Dedifferentiated amniotic fluid mesenchymal stem cell (primary cell): ENCODE measurements at regions not wholly inside any gene's neighbourhood (a gene's known extent, or its start where the extent isn't known, plus 50 kb on each side); places are given as distances from the start of the nearest gene placed in this dataset.

Source experiments
- DNase-seq: peaks from one replicate; pipeline ENCODE4 v3.0.0-alpha.2; 2016; ENCODE audit errors: extremely low spot score

- DNase-seq, result no peak
These were observed 472.7 kb downstream of the KCNJ2 start for GRCh38 chr17:70642059-70642458.

GRCh38 chr17:70644096-70644495 is 474.8 kb downstream of the KCNJ2 start:
- DNase-seq, result no peak

- no peak for DNase-seq
These were observed 477.3 kb downstream of the KCNJ2 start for GRCh38 chr17:70646673-70647072.

GRCh38 chr17:70648166-70648565 is 478.8 kb downstream of the KCNJ2 start:
- no peak for DNase-seq

GRCh38 chr17:70653850-70654249 is 484.5 kb downstream of the KCNJ2 start:
- DNase-seq, result no peak

- DNase-seq, result no peak
These were observed 485.4 kb downstream of the KCNJ2 start for GRCh38 chr17:70654706-70655105.

- DNase-seq, result no peak
These were observed 486.0 kb downstream of the KCNJ2 start for GRCh38 chr17:70655176-70655958.

- no peak for DNase-seq
These were observed 489.0 kb downstream of the KCNJ2 start for GRCh38 chr17:70658317-70658716.

- DNase-seq, result no peak
These were observed 489.5 kb downstream of the KCNJ2 start for GRCh38 chr17:70658840-70659239.

- no peak for DNase-seq
These were observed 492.2 kb downstream of the KCNJ2 start for GRCh38 chr17:70661342-70662222.

GRCh38 chr17:70668276-70668937 is 499.1 kb downstream of the KCNJ2 start:
- no peak for DNase-seq

GRCh38 chr17:70668938-70669778 is 499.8 kb downstream of the KCNJ2 start:
- no peak for DNase-seq

- no peak for DNase-seq
These were observed 504.7 kb downstream of the KCNJ2 start for GRCh38 chr17:70674061-70674460.

- no peak for DNase-seq
These were observed 505.8 kb downstream of the KCNJ2 start for GRCh38 chr17:70675070-70675590.

GRCh38 chr17:70677783-70678647 is 508.7 kb downstream of the KCNJ2 start:
- DNase-seq, result no peak

GRCh38 chr17:70678889-70679288 is 509.6 kb downstream of the KCNJ2 start:
- DNase-seq, result no peak

- no peak for DNase-seq
These were observed 514.6 kb downstream of the KCNJ2 start for GRCh38 chr17:70683936-70684335.

- DNase-seq, result no peak
These were observed 518.1 kb downstream of the KCNJ2 start for GRCh38 chr17:70687421-70687820.

GRCh38 chr17:70691150-70691549 is 521.8 kb downstream of the KCNJ2 start:
- DNase-seq, result no peak

- no peak for DNase-seq
These were observed 530.1 kb downstream of the KCNJ2 start for GRCh38 chr17:70699408-70699807.
